ENCODE measurements at regions not wholly inside any gene's neighbourhood (a gene's known extent, or its start where the extent isn't known, plus 50 kb on each side); places are given as distances from the start of the nearest gene placed in this dataset.

GRCh38 chrX:58051346-58051745 lies 141.1 kb upstream of the ZXDA start:
- TF ChIP-seq NCOA4 (IDR thresholded peaks at IDR 0.05; ENCODE audit: partially characterized antibody) (no peak), ZBTB7A (IDR thresholded peaks at IDR 0.05; ENCODE audit: borderline replicate concordance, control insufficient read depth, low read depth, low read length) (no peak), CTCF (IDR thresholded peaks at IDR 0.05 in 2 of 3, conservative IDR thresholded peaks at IDR 0.05 in 1 of 3; ENCODE audit: insufficient read depth in 2 of 3, low read depth in 1 of 3, low read length in 3 of 3) (no peak), ERF (CRISPR knock-in tag; IDR thresholded peaks at IDR 0.05) (no peak), IRF2 (CRISPR knock-in tag; IDR thresholded peaks at IDR 0.05) (no peak), MXI1 (IDR thresholded peaks at IDR 0.05; ENCODE audit: low read depth, low read length) (no peak), ZBTB8A (IDR thresholded peaks at IDR 0.05; ENCODE audit: partially characterized antibody) (no peak), JUND (IDR thresholded peaks at IDR 0.05; ENCODE audit: borderline replicate concordance, low read depth, low read length) (no peak), JUND (tag; IDR thresholded peaks at IDR 0.05; ENCODE audit: borderline replicate concordance, low read depth, low read length) (no peak)
- TF ChIP-seq, protein P1, sequence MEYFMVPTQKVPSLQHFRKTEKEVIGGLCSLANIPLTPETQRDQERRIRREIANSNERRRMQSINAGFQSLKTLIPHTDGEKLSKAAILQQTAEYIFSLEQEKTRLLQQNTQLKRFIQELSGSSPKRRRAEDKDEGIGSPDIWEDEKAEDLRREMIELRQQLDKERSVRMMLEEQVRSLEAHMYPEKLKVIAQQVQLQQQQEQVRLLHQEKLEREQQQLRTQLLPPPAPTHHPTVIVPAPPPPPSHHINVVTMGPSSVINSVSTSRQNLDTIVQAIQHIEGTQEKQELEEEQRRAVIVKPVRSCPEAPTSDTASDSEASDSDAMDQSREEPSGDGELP (CRISPR knock-in tag; IDR thresholded peaks at IDR 0.05; ENCODE audit: borderline replicate concordance), result no peak
